Type B pancreatic cell (in vitro differentiated cells): ENCODE measurements at regions not wholly inside any gene's neighbourhood (a gene's known extent, or its start where the extent isn't known, plus 50 kb on each side); places are given as distances from the start of the nearest gene placed in this dataset.

Experiments used
- DNase-seq: peaks from one replicate; pipeline ENCODE4 v3.0.0; 2021; ENCODE audit warnings: mixed read lengths; ENCODE audit not compliant: unreplicated experiment; ENCODE audit errors: extremely low spot score
- H3K27ac Mint-ChIP-seq: 2 replicates; pipeline ENCODE4 v1.8.0; 2021; ENCODE audit warnings: mild to moderate bottlenecking, mixed read lengths
- H3K27me3 Mint-ChIP-seq: 2 replicates; pipeline ENCODE4 v1.8.0; 2021; ENCODE audit warnings: mixed read lengths
- H3K36me3 Mint-ChIP-seq: 2 replicates; pipeline ENCODE4 v1.8.0; 2021; ENCODE audit warnings: mixed read lengths
- H3K4me1 Mint-ChIP-seq: one replicate; pipeline ENCODE4 v1.8.0; 2021; ENCODE audit warnings: mixed read lengths; ENCODE audit not compliant: unreplicated experiment
- H3K4me3 Mint-ChIP-seq: 2 replicates; pipeline ENCODE4 v1.8.0; 2021; ENCODE audit warnings: mild to moderate bottlenecking, mixed read lengths
- H3K9me3 Mint-ChIP-seq: 2 replicates; pipeline ENCODE4 v1.8.0; 2021; ENCODE audit warnings: mixed read lengths
- CTCF ChIP-seq: fragments of 200-600 bp; sonication (generic); conservative IDR thresholded peaks from 2 replicates; pipeline ENCODE4 v1.5.0; 2021; ENCODE audit warnings: antibody characterized with exemption, mild to moderate bottlenecking

- no peak for DNase-seq
- Mint-ChIP-seq H3K36me3 (no peaks in the 10 kb centered on the region), H3K27ac (no peak overlapping the region), H3K4me1 (no peaks in the 10 kb centered on the region), H3K9me3 (peaks cover 8% of the 10 kb centered on the region), H3K27me3 (no peaks in the 10 kb centered on the region), H3K4me3 (no peak overlapping the region)
- TF ChIP-seq CTCF, result no peak
Measured at GRCh38 chr13:84417416-84417815, 535.1 kb upstream of the SLITRK1 start.

GRCh38 chr13:84413016-84413415 is 530.7 kb upstream of the SLITRK1 start:
- H3K36me3 Mint-ChIP-seq, result no peaks in the 10 kb centered on the region
- no peak overlapping the region for H3K27ac Mint-ChIP-seq
- H3K9me3 Mint-ChIP-seq, result no peaks in the 10 kb centered on the region
- DNase-seq, result no peak
- H3K4me3 Mint-ChIP-seq, result no peak overlapping the region
- no peak for TF ChIP-seq CTCF
- no peaks in the 10 kb centered on the region for H3K4me1 Mint-ChIP-seq
- H3K27me3 Mint-ChIP-seq, result no peaks in the 10 kb centered on the region

GRCh38 chr13:84405286-84405685 is 523.0 kb upstream of the SLITRK1 start:
- H3K27me3 Mint-ChIP-seq, result no peaks in the 10 kb centered on the region
- no peak for DNase-seq

GRCh38 chr13:84400706-84401105 is 518.4 kb upstream of the SLITRK1 start:
- Mint-ChIP-seq H3K36me3 (no peaks in the 10 kb centered on the region), H3K9me3 (peaks cover 4% of the 10 kb centered on the region), H3K4me3 (no peak overlapping the region), H3K27me3 (no peaks in the 10 kb centered on the region), H3K4me1 (no peaks in the 10 kb centered on the region), H3K27ac (no peak overlapping the region)
- no peak for TF ChIP-seq CTCF
- DNase-seq, result no peak

More at GRCh38 chr13:84405286-84405685, 523.0 kb upstream of the SLITRK1 start:
- no peaks in the 10 kb centered on the region for H3K9me3 Mint-ChIP-seq
- no peak overlapping the region for H3K27ac Mint-ChIP-seq
- H3K36me3 Mint-ChIP-seq, result no peaks in the 10 kb centered on the region
- no peak for TF ChIP-seq CTCF
- H3K4me1 Mint-ChIP-seq, result no peaks in the 10 kb centered on the region
- no peak overlapping the region for H3K4me3 Mint-ChIP-seq

- no peak for DNase-seq
- TF ChIP-seq CTCF, result no peak
- H3K36me3 Mint-ChIP-seq, result no peaks in the 10 kb centered on the region
- H3K27ac Mint-ChIP-seq, result no peak overlapping the region
- peaks cover 4% of the 10 kb centered on the region for H3K9me3 Mint-ChIP-seq
- H3K4me1 Mint-ChIP-seq, result no peaks in the 10 kb centered on the region
- H3K27me3 Mint-ChIP-seq, result no peaks in the 10 kb centered on the region
- no peak overlapping the region for H3K4me3 Mint-ChIP-seq
Measured at GRCh38 chr13:84399320-84400085, 517.2 kb upstream of the SLITRK1 start.
